ENCODE measurements at regions not wholly inside any gene's neighbourhood (a gene's known extent, or its start where the extent isn't known, plus 50 kb on each side); places are given as distances from the start of the nearest gene placed in this dataset.

- TF ChIP-seq, protein P1, sequence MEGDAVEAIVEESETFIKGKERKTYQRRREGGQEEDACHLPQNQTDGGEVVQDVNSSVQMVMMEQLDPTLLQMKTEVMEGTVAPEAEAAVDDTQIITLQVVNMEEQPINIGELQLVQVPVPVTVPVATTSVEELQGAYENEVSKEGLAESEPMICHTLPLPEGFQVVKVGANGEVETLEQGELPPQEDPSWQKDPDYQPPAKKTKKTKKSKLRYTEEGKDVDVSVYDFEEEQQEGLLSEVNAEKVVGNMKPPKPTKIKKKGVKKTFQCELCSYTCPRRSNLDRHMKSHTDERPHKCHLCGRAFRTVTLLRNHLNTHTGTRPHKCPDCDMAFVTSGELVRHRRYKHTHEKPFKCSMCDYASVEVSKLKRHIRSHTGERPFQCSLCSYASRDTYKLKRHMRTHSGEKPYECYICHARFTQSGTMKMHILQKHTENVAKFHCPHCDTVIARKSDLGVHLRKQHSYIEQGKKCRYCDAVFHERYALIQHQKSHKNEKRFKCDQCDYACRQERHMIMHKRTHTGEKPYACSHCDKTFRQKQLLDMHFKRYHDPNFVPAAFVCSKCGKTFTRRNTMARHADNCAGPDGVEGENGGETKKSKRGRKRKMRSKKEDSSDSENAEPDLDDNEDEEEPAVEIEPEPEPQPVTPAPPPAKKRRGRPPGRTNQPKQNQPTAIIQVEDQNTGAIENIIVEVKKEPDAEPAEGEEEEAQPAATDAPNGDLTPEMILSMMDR (optimal IDR thresholded peaks at IDR 0.05 in 1 of 3, IDR thresholded peaks at IDR 0.05 in 1 of 3, conservative IDR thresholded peaks at IDR 0.05 in 1 of 3; ENCODE audit: extremely low read depth in 1 of 3, insufficient read depth in 2 of 3, low read length in 3 of 3): no peak
- TF ChIP-seq EZH2 (IDR thresholded peaks at IDR 0.05; ENCODE audit: low read length): no peak
Observed at GRCh38 chr10:9163699-9164098, 1109.2 kb downstream of the GATA3 start.
